HepG2 (cell line): ENCODE measurements at regions not wholly inside any gene's neighbourhood (a gene's known extent, or its start where the extent isn't known, plus 50 kb on each side); places are given as distances from the start of the nearest gene placed in this dataset.

ENCODE experiments used
- ATAC-seq: fragments of 200-7000 bp; cut with Tn5 transposase; 3 replicates; pipeline ENCODE4 v1.9.1; 2020; ENCODE audit warnings: mild to moderate bottlenecking, moderate library complexity
- BruUV-seq: library from RNA; stranded (reverse); fragments of 400-500 nt; replicated peaks from 2 replicates; lab custom pipeline; 2021; lab: Mats Ljungman, UMichigan
- CTCF ChIA-PET: fragments of 300-600 bp; formaldehyde crosslinking; extraction: SDS; loops from one replicate; lab custom pipeline; 2021; ENCODE audit warnings: low total read pairs, inconsistent platforms, low intra/inter-chr PET ratio; lab: Yijun Ruan, JAX
- POLR2A ChIA-PET: fragments of 350-600 bp; sonication (Branson Sonifier 250); formaldehyde crosslinking; loops from one replicate; lab custom pipeline; 2020; ENCODE audit warnings: antibody characterized with exemption, inconsistent platforms; lab: Yijun Ruan, JAX
- DNase-seq: peaks from one replicate; pipeline ENCODE4 v3.0.0-alpha.2; 2015; ENCODE audit warnings: low spot score
- FAIRE-seq: peaks from 3 replicates; lab custom pipeline; 2011; peaks lifted over from hg19 to GRCh38; lab: Jason Lieb, UNC
- H2AFZ ChIP-seq: one replicate; pipeline ENCODE4 v1.6.1; 2011; ENCODE audit warnings: low read length, inconsistent platforms
- H3K27ac ChIP-seq: fragments of 300-600 bp; 3 replicates; pipeline ENCODE4 v1.8.0; 2011; ENCODE audit warnings: mixed run types, mild to moderate bottlenecking, mixed read lengths, low read length, inconsistent platforms; ENCODE audit not compliant: insufficient read depth; ENCODE audit errors: extremely low read length
- H3K27me3 ChIP-seq, 2 experiments: fragments of 200-600 bp in 1 of 2; 2 replicates in 1 of 2; 3 replicates in 1 of 2; pipeline versions ENCODE4 v1.6.0 to v1.8.0; 2011; ENCODE audit warnings: low read length in 2 of 2, mild to moderate bottlenecking in 2 of 2, moderate library complexity in 2 of 2, inconsistent platforms in 1 of 2; ENCODE audit not compliant: insufficient read depth in 2 of 2, control insufficient read depth in 1 of 2
- H3K36me3 ChIP-seq, 2 experiments: fragments of 200-600 bp in 1 of 2; replicated peaks in 1 of 2; 2 replicates in 1 of 2; 3 replicates in 1 of 2; pipeline versions ENCODE4 v1.5.1 to v1.8.0; 2011; ENCODE audit warnings: low read length in 2 of 2, inconsistent platforms in 1 of 2; ENCODE audit not compliant: insufficient read depth in 2 of 2, control insufficient read depth in 1 of 2
- H3K4me1 ChIP-seq: 2 replicates; pipeline ENCODE4 v1.5.1; 2012; ENCODE audit warnings: low read length, inconsistent platforms; ENCODE audit not compliant: insufficient read depth
- H3K4me2 ChIP-seq: 2 replicates; pipeline ENCODE4 v1.6.0; 2011; ENCODE audit warnings: low read depth, low read length, inconsistent platforms
- H3K4me3 ChIP-seq, 3 experiments: fragments of 200-600 bp in 1 of 3; sonication (generic), shearing (Covaris generic) in 1 of 3; replicated peaks in 1 of 3; 2 replicates each; pipeline ENCODE4 v1.5.1; 2011 to 2016; ENCODE audit warnings: low read length in 3 of 3, inconsistent platforms in 2 of 3, low read depth in 2 of 3, mild to moderate bottlenecking in 2 of 3, control low read depth in 1 of 3, mixed read lengths in 1 of 3; ENCODE audit not compliant: insufficient read depth in 1 of 3
- H3K79me2 ChIP-seq: one replicate; pipeline ENCODE4 v1.6.1; 2011; ENCODE audit warnings: low read length, inconsistent platforms; ENCODE audit not compliant: insufficient read depth
- H3K9ac ChIP-seq: 2 replicates; pipeline ENCODE4 v1.6.0; 2011; ENCODE audit warnings: mild to moderate bottlenecking, low read depth, low read length, inconsistent platforms; ENCODE audit not compliant: insufficient read depth
- H3K9me3 ChIP-seq: 2 replicates; pipeline ENCODE4 v1.5.1; 2012; ENCODE audit warnings: mild to moderate bottlenecking, low read length
- H4K20me1 ChIP-seq: 2 replicates; pipeline ENCODE4 v1.6.0; 2011; ENCODE audit warnings: inconsistent platforms, mild to moderate bottlenecking, low read length, moderate library complexity; ENCODE audit not compliant: insufficient read depth
- MAFF ChIP-seq: IDR thresholded peaks from 2 replicates; pipeline ENCODE4 v1.6.1; 2011; ENCODE audit warnings: low read depth, low read length, improper control_type of control experiment
- MAFK ChIP-seq, 2 experiments: IDR thresholded peaks in 1 of 2; conservative IDR thresholded peaks in 1 of 2; 2 replicates each; pipeline ENCODE4 v1.6.1; 2011; ENCODE audit warnings: improper control_type of control experiment in 2 of 2, low read length in 2 of 2
- ZNF724P ChIP-seq: sonication (generic); formaldehyde crosslinking; IDR thresholded peaks from 2 replicates; pipeline ENCODE4 v1.8.0; 2022; ENCODE audit warnings: missing genetic modification reagents, borderline replicate concordance
- ZSCAN25 ChIP-seq: sonication (generic); formaldehyde crosslinking; IDR thresholded peaks from 2 replicates; pipeline ENCODE4 v1.8.0; 2022; ENCODE audit warnings: mild to moderate bottlenecking, missing genetic modification reagents
- WGBS: methylation state at CpG from one replicate; pipeline ENCODE4 v1.1.6; 2017; ENCODE audit warnings: low lambda C conversion rate; 5-methylcytosine and 5-hydroxymethylcytosine counted together
- in situ Hi-C: cut with HindIII; loops from 2 replicates; pipeline ENCODE4 v1.10.0; 2017; ENCODE audit warnings: low pct_unique_long_range_greater_than_20kb; ENCODE audit not compliant: extremely low pct_ligation_motif_present
- intact Hi-C: fragments of 100-400 bp; cut with micrococcal nuclease; formaldehyde crosslinking; loops from one replicate; pipeline ENCODE4 v1.10.0; 2022; ENCODE audit not compliant: unreplicated experiment

GRCh38 chr3:67979342-67979741 is 324.9 kb upstream of the SUCLG2 start:
- TF ChIP-seq MAFK (conservative IDR thresholded peaks at IDR 0.05 in 1 of 2, IDR thresholded peaks at IDR 0.05 in 1 of 2; ENCODE audit: low read length in 2 of 2): peak; percentile 64 to 84
- TF ChIP-seq ZSCAN25 (CRISPR knock-in tag): no peak
- TF ChIP-seq MAFF: peak; percentile 71
- H3K27me3 ChIP-seq: no peaks in the 10 kb centered on the region

GRCh38 chr3:67977762-67978161 is 323.4 kb upstream of the SUCLG2 start:
- no peak for TF ChIP-seq ZNF724P (CRISPR knock-in tag)
- no peak for FAIRE-seq
- DNase-seq: no peak
- Histone ChIP-seq H3K27me3 (no peaks in the 10 kb centered on the region), H2AFZ (no peak overlapping the region), H3K79me2 (no peaks in the 10 kb centered on the region), H3K9ac (no peak overlapping the region), H3K4me2 (no peak overlapping the region), H3K4me1 (no peaks in the 10 kb centered on the region), H3K36me3 (no peaks in the 10 kb centered on the region), H3K27ac (no peak overlapping the region), H3K4me3 (no peak overlapping the region), H4K20me1 (no peaks in the 10 kb centered on the region), H3K9me3 (no peaks in the 10 kb centered on the region)
- in situ Hi-C loops (no loop called here), intact Hi-C loops (no loop called here)
- ATAC-seq: no peak
- CTCF ChIA-PET: no interaction called here
- POLR2A ChIA-PET: no interaction called here
- 20% methylated on average over 2 of the region's 2 CpGs for WGBS
- BruUV-seq: no TSS peak

More at GRCh38 chr3:67979342-67979741, 324.9 kb upstream of the SUCLG2 start:
- Histone ChIP-seq H4K20me1 (no peaks in the 10 kb centered on the region), H2AFZ (no peak overlapping the region), H3K36me3 (no peaks in the 10 kb centered on the region), H3K4me1 (peaks cover 4% of the 10 kb centered on the region; the same call in 1 of the 2 replicates), H3K79me2 (no peaks in the 10 kb centered on the region), H3K27ac (no peak overlapping the region), H3K9ac (no peak overlapping the region), H3K4me3 (no peak overlapping the region), H3K4me2 (no peak overlapping the region), H3K9me3 (no peaks in the 10 kb centered on the region)
- CTCF ChIA-PET: no interaction called here
- POLR2A ChIA-PET: no interaction called here
- no peak for FAIRE-seq
- ATAC-seq: no peak
- no peak for DNase-seq
- in situ Hi-C loops: no loop called here
- intact Hi-C loops: no loop called here
- BruUV-seq: no TSS peak
